Mesenchymal stem cell (in vitro differentiated cells and primary cell): ENCODE measurements at regions not wholly inside any gene's neighbourhood (a gene's known extent, or its start where the extent isn't known, plus 50 kb on each side); places are given as distances from the start of the nearest gene placed in this dataset.
"Not testable (repeated sequence)": the region's sequence is repeated elsewhere in the genome, so short reads cannot be mapped to it uniquely, and the experiment has no call there.

Experiments used
- DNase-seq: peaks from one replicate; pipeline ENCODE4 v3.0.0-alpha.2; 2013
- H2AFZ ChIP-seq: one replicate; pipeline ENCODE4 v1.6.1; 2013; ENCODE audit warnings: low read depth, mild to moderate bottlenecking, control low read depth, inconsistent platforms, low read length, moderate library complexity
- H2AK5ac ChIP-seq: 2 replicates; pipeline ENCODE4 v1.6.1; 2013; ENCODE audit warnings: low read length, moderate library complexity, mild to moderate bottlenecking, inconsistent platforms; ENCODE audit not compliant: severe bottlenecking
- H2BK120ac ChIP-seq: one replicate; pipeline ENCODE4 v1.6.1; 2013; ENCODE audit warnings: low read depth, mild to moderate bottlenecking, inconsistent platforms, low read length, moderate library complexity
- H2BK12ac ChIP-seq, 2 experiments: one replicate each; pipeline ENCODE4 v1.6.1; 2013; ENCODE audit warnings: inconsistent platforms in 2 of 2, low read length in 2 of 2, mild to moderate bottlenecking in 2 of 2, moderate library complexity in 2 of 2, control low read depth in 1 of 2
- H2BK15ac ChIP-seq: one replicate; pipeline ENCODE4 v1.6.1; 2013; ENCODE audit warnings: mild to moderate bottlenecking, low read depth, inconsistent platforms; ENCODE audit not compliant: poor library complexity, severe bottlenecking
- H2BK5ac ChIP-seq: 2 replicates; pipeline ENCODE4 v1.6.1; 2013; ENCODE audit warnings: low read depth, mild to moderate bottlenecking, low read length, control low read depth, inconsistent platforms; ENCODE audit not compliant: poor library complexity, severe bottlenecking
- H3K14ac ChIP-seq, 2 experiments: one replicate each; pipeline ENCODE4 v1.6.1; 2013; ENCODE audit warnings: inconsistent platforms in 2 of 2, low read length in 2 of 2, control low read depth in 1 of 2, mild to moderate bottlenecking in 1 of 2, moderate library complexity in 1 of 2
- H3K18ac ChIP-seq, 2 experiments: one replicate each; pipeline ENCODE4 v1.6.1; 2013; ENCODE audit warnings: inconsistent platforms in 2 of 2, low read length in 2 of 2, control low read depth in 1 of 2, low read depth in 1 of 2, mild to moderate bottlenecking in 1 of 2
- H3K23ac ChIP-seq, 2 experiments: one replicate each; pipeline ENCODE4 v1.6.1; 2013; ENCODE audit warnings: inconsistent platforms in 2 of 2, low read length in 2 of 2, mild to moderate bottlenecking in 2 of 2, moderate library complexity in 2 of 2, control low read depth in 1 of 2
- H3K27ac ChIP-seq: 2 replicates; pipeline ENCODE4 v1.5.1; 2013; ENCODE audit warnings: mild to moderate bottlenecking, moderate library complexity, low read length, control low read depth, inconsistent platforms; ENCODE audit not compliant: poor library complexity, severe bottlenecking
- H3K27me3 ChIP-seq, 2 experiments: 2 replicates each; pipeline versions ENCODE4 v1.6.1 to v1.7.0; 2013; ENCODE audit warnings: low read length in 2 of 2, mild to moderate bottlenecking in 2 of 2, moderate library complexity in 2 of 2, control low read depth in 1 of 2, inconsistent platforms in 1 of 2; ENCODE audit not compliant: control insufficient read depth in 1 of 2, insufficient read depth in 1 of 2
- H3K36me3 ChIP-seq, 2 experiments: 2 replicates each; pipeline versions ENCODE4 v1.6.1 to v1.7.0; 2013; ENCODE audit warnings: low read length in 2 of 2, control low read depth in 1 of 2, inconsistent platforms in 1 of 2, low read depth in 1 of 2, mild to moderate bottlenecking in 1 of 2; ENCODE audit not compliant: insufficient read depth in 2 of 2, control insufficient read depth in 1 of 2
- H3K4ac ChIP-seq, 2 experiments: one replicate each; pipeline ENCODE4 v1.6.1; 2013; ENCODE audit warnings: inconsistent platforms in 2 of 2, low read length in 2 of 2, mild to moderate bottlenecking in 2 of 2, moderate library complexity in 2 of 2, control low read depth in 1 of 2, low read depth in 1 of 2
- H3K4me1 ChIP-seq: 2 replicates; pipeline ENCODE4 v1.6.1; 2013; ENCODE audit warnings: low read depth, low read length, control low read depth; ENCODE audit not compliant: control insufficient read depth, insufficient read depth
- H3K4me2 ChIP-seq: 2 replicates; pipeline ENCODE4 v1.6.1; 2013; ENCODE audit warnings: low read length, mild to moderate bottlenecking, inconsistent platforms; ENCODE audit not compliant: poor library complexity, severe bottlenecking
- H3K4me3 ChIP-seq, 2 experiments: 2 replicates each; pipeline versions ENCODE4 v1.5.1 to v1.7.0; 2013; ENCODE audit warnings: low read length in 2 of 2, mild to moderate bottlenecking in 2 of 2, control low read depth in 1 of 2, low read depth in 1 of 2; ENCODE audit not compliant: insufficient read depth in 1 of 2
- H3K79me1 ChIP-seq: replicated peaks from 2 replicates; pipeline ENCODE4 v1.6.1; 2013; ENCODE audit warnings: mild to moderate bottlenecking, control low read depth, low read length, inconsistent platforms; ENCODE audit not compliant: poor library complexity, severe bottlenecking
- H3K9ac ChIP-seq: 2 replicates; pipeline ENCODE4 v1.7.0; 2013; ENCODE audit warnings: mild to moderate bottlenecking, low read length, moderate library complexity
- H3K9me3 ChIP-seq: 2 replicates; pipeline ENCODE4 v1.7.0; 2013; ENCODE audit warnings: mild to moderate bottlenecking, low read length; ENCODE audit not compliant: control insufficient read depth
- H4K8ac ChIP-seq: one replicate; pipeline ENCODE4 v1.6.1; 2013; ENCODE audit warnings: inconsistent platforms, mild to moderate bottlenecking, low read length, moderate library complexity
- H4K91ac ChIP-seq: one replicate; pipeline ENCODE4 v1.6.1; 2013; ENCODE audit warnings: mild to moderate bottlenecking, low read length, inconsistent platforms
- WGBS: methylation state at CpG from one replicate; pipeline ENCODE4 v1.1.7; 2013; ENCODE audit warnings: mixed read lengths; 5-methylcytosine and 5-hydroxymethylcytosine counted together

DNA sequence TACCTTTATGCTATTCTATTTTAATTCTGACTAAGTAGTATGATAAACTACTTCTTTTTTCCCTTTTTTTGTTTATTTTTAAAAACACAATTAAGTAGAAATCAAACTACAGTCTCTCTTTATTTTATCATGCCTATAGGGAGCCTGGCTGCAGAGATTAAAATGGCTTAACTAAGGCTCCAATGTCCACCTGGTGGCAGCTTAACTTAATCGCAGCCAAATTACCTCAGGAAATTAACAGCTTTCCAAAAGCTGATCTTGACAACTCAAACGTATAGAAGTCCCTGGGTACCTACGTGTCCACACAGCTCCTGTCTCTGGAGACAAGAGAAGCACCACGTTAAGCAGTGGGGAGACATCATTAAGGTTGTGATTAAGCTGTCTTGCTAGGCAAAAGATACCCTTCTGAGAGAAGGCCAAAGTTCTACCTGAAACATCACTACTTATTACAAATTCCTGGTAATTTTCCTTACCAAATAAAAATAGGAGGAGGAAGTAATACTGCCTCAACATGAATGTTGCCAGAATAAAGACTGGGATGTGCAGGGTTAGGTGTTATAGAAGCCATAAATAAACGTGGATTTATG lies 63.2 kb upstream of the SNX19 start:
- H3K79me1 ChIP-seq, result no peaks in the 10 kb centered on the region
- H2BK12ac ChIP-seq, result no peak overlapping the region
- no peak overlapping the region for H4K91ac ChIP-seq
- no peak overlapping the region for H3K4me3 ChIP-seq
- no peak overlapping the region for H2BK5ac ChIP-seq
- H2BK120ac ChIP-seq, result no peak overlapping the region
- WGBS, result 22% methylated on average over 4 of the region's 5 CpGs
- H2AFZ ChIP-seq, result peak overlapping the region; percentile 81
- no peak overlapping the region for H3K4me2 ChIP-seq
- no peak overlapping the region for H3K23ac ChIP-seq
- no peak overlapping the region for H3K27ac ChIP-seq
- H3K4me1 ChIP-seq, result no peaks in the 10 kb centered on the region
- no peaks in the 10 kb centered on the region for H3K36me3 ChIP-seq
- H3K9me3 ChIP-seq, result peaks cover 5% of the 10 kb centered on the region
- H3K18ac ChIP-seq, result peak overlapping the region in 1 of 2 experiments; percentile 21
- H3K14ac ChIP-seq, result no peak overlapping the region
- H2BK15ac ChIP-seq, result no peak overlapping the region
- H3K4ac ChIP-seq, result peak overlapping the region in 1 of 2 experiments; percentile 61
- H2AK5ac ChIP-seq, result no peak overlapping the region
- peak; percentile 34 for DNase-seq
- no peak overlapping the region for H4K8ac ChIP-seq
- peaks cover 4% of the 10 kb centered on the region in 2 experiments for H3K27me3 ChIP-seq
- no peak overlapping the region for H3K9ac ChIP-seq

- Histone ChIP-seq H4K91ac (no peak overlapping the region), H3K9me3 (peaks cover 5% of the 10 kb centered on the region), H3K18ac (peak overlapping the region in 1 of 2 experiments; percentile 66), H2BK15ac (no peak overlapping the region), H3K27me3 (peaks cover under 1 to 4% of the 10 kb centered on the region in 2 experiments), H3K4me1 (no peaks in the 10 kb centered on the region), H3K4ac (no peak overlapping the region), H3K23ac (no peak overlapping the region), H3K79me1 (no peaks in the 10 kb centered on the region), H4K8ac (peak overlapping the region; percentile 42), H2BK12ac (peak overlapping the region in 1 of 2 experiments; percentile 71), H3K36me3 (no peaks in the 10 kb centered on the region), H2BK120ac (no peak overlapping the region), H3K27ac (no peak overlapping the region), H2AK5ac (no peak overlapping the region), H2BK5ac (no peak overlapping the region), H3K9ac (no peak overlapping the region), H3K4me2 (no peak overlapping the region), H3K4me3 (no peak overlapping the region), H2AFZ (no peak overlapping the region), H3K14ac (peak overlapping the region in 1 of 2 experiments; percentile 65)
- DNase-seq, result no peak
- 93% methylated on average over 3 of the region's 5 CpGs for WGBS
These were observed 64.0 kb upstream of the SNX19 start for GRCh38 chr11:130980071-130980862.

DNA sequence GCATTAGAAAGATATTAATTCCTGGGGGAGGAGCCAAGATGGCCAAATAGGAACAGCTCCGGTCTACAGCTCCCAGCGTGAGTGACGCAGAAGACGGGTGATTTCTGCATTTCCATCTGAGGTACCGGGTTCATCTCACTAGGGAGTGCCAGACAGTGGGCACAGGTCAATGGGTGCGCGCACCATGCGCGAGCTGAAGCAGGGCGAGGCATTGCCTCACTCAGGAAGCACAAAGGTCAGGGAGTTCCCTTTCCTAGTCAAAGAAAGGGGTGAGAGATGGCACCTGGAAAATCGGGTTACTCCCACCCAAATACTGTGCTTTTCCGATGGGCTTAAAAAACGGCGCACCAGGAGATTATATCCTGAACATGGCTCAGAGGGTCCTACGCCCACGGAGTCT lies 68.0 kb upstream of the SNX19 start:
- not testable (repeated sequence) for H3K27ac ChIP-seq, H3K4me2 ChIP-seq, H3K18ac ChIP-seq, H3K9ac ChIP-seq, H2AK5ac ChIP-seq, H2BK5ac ChIP-seq, H2AFZ ChIP-seq, H3K27me3 ChIP-seq, H2BK15ac ChIP-seq, H3K36me3 ChIP-seq, H3K23ac ChIP-seq, H4K91ac ChIP-seq, H2BK120ac ChIP-seq, H4K8ac ChIP-seq, H3K4me3 ChIP-seq, H3K9me3 ChIP-seq, H3K79me1 ChIP-seq, H3K4ac ChIP-seq, H3K14ac ChIP-seq, H2BK12ac ChIP-seq, DNase-seq, H3K4me1 ChIP-seq
- WGBS, result 96% methylated on average over 16 of the region's 16 CpGs

GRCh38 chr11:130992788-130993187 lies 76.5 kb upstream of the SNX19 start:
- Histone ChIP-seq H3K23ac (no peak overlapping the region), H2BK12ac (no peak overlapping the region), H2AFZ (no peak overlapping the region), H3K4me3 (no peak overlapping the region), H2AK5ac (no peak overlapping the region), H2BK5ac (no peak overlapping the region), H3K4me2 (no peak overlapping the region), H3K4ac (no peak overlapping the region), H3K9ac (no peak overlapping the region), H4K91ac (no peak overlapping the region), H3K4me1 (no peaks in the 10 kb centered on the region), H2BK15ac (no peak overlapping the region), H2BK120ac (no peak overlapping the region), H3K79me1 (no peaks in the 10 kb centered on the region), H3K18ac (no peak overlapping the region), H4K8ac (no peak overlapping the region), H3K14ac (no peak overlapping the region), H3K27me3 (no peaks in the 10 kb centered on the region), H3K9me3 (no peaks in the 10 kb centered on the region), H3K36me3 (no peaks in the 10 kb centered on the region), H3K27ac (no peak overlapping the region)
- DNase-seq, result no peak
- 90% methylated on average over 7 of the region's 7 CpGs for WGBS
